ENCODE measurements at regions not wholly inside any gene's neighbourhood (a gene's known extent, or its start where the extent isn't known, plus 50 kb on each side); places are given as distances from the start of the nearest gene placed in this dataset.

GRCh38 chr10:22837771-22838170 is 90.1 kb upstream of the ARMC3 start:
- TF ChIP-seq POLR2A (IDR thresholded peaks at IDR 0.05), result no peak
- TF ChIP-seq CTCF (IDR thresholded peaks at IDR 0.05), result no peak
- no peak for TF ChIP-seq EP300 (IDR thresholded peaks at IDR 0.05)
- no peak for DNase-seq
- H3K4me1 ChIP-seq (ENCODE audit: insufficient read depth), result no peaks in the 10 kb centered on the region
- no peak overlapping the region for H3K27ac ChIP-seq
- no peaks in the 10 kb centered on the region for H3K36me3 ChIP-seq
- H3K27me3 ChIP-seq, result no peaks in the 10 kb centered on the region
- intact Hi-C loops (cut with DNase I), result no loop called here
- no peak overlapping the region for H3K4me3 ChIP-seq
- no peaks in the 10 kb centered on the region for H3K9me3 ChIP-seq
- WGBS, 3 donors, result 76 to 84% (median 79%) methylated on average over 1 of the region's 1 CpG

GRCh38 chr10:22837351-22837750 is 90.5 kb upstream of the ARMC3 start:
- intact Hi-C loops (cut with DNase I), result no loop called here
- 76 to 86% (median 78%) methylated on average over 7 of the region's 7 CpGs for WGBS, 3 donors
- TF ChIP-seq CTCF (IDR thresholded peaks at IDR 0.05) (no peak), EP300 (IDR thresholded peaks at IDR 0.05) (no peak), POLR2A (IDR thresholded peaks at IDR 0.05) (no peak)
- Histone ChIP-seq H3K27ac (no peak overlapping the region), H3K36me3 (no peaks in the 10 kb centered on the region), H3K27me3 (no peaks in the 10 kb centered on the region), H3K9me3 (no peaks in the 10 kb centered on the region), H3K4me3 (no peak overlapping the region), H3K4me1 (ENCODE audit: insufficient read depth) (no peaks in the 10 kb centered on the region)
- DNase-seq, result no peak

GRCh38 chr10:22834471-22834870 is 93.4 kb upstream of the ARMC3 start:
- Histone ChIP-seq H3K36me3 (no peaks in the 10 kb centered on the region), H3K27me3 (no peaks in the 10 kb centered on the region), H3K9me3 (no peaks in the 10 kb centered on the region), H3K4me3 (no peak overlapping the region), H3K27ac (no peak overlapping the region), H3K4me1 (ENCODE audit: insufficient read depth) (no peaks in the 10 kb centered on the region)
- TF ChIP-seq EP300 (IDR thresholded peaks at IDR 0.05) (no peak), POLR2A (IDR thresholded peaks at IDR 0.05) (no peak), CTCF (IDR thresholded peaks at IDR 0.05) (no peak)
- intact Hi-C loops (cut with DNase I), result no loop called here
- WGBS, 3 donors, result 72 to 85% (median 73%) methylated on average over 3 of the region's 3 CpGs
- DNase-seq, result no peak

- Histone ChIP-seq H3K27me3 (no peaks in the 10 kb centered on the region), H3K4me1 (ENCODE audit: insufficient read depth) (no peaks in the 10 kb centered on the region), H3K36me3 (no peaks in the 10 kb centered on the region), H3K27ac (no peak overlapping the region), H3K4me3 (no peak overlapping the region), H3K9me3 (no peaks in the 10 kb centered on the region)
- intact Hi-C loops (cut with DNase I), result no loop called here
- TF ChIP-seq EP300 (IDR thresholded peaks at IDR 0.05) (no peak), CTCF (IDR thresholded peaks at IDR 0.05) (no peak), POLR2A (IDR thresholded peaks at IDR 0.05) (no peak)
- DNase-seq, result no peak
- 23 to 52% (median 35%) methylated on average over 1 of the region's 1 CpG for WGBS, 3 donors
These were observed 94.1 kb upstream of the ARMC3 start for GRCh38 chr10:22833781-22834180.

GRCh38 chr10:22833353-22833752 is 94.5 kb upstream of the ARMC3 start:
- intact Hi-C loops (cut with DNase I), result no loop called here
- H3K36me3 ChIP-seq, result no peaks in the 10 kb centered on the region

More at GRCh38 chr10:22833353-22833752, 94.5 kb upstream of the ARMC3 start:
- TF ChIP-seq CTCF (IDR thresholded peaks at IDR 0.05), result no peak
- TF ChIP-seq POLR2A (IDR thresholded peaks at IDR 0.05), result no peak
- no peak for TF ChIP-seq EP300 (IDR thresholded peaks at IDR 0.05)
- H3K27me3 ChIP-seq, result no peaks in the 10 kb centered on the region
- no peak overlapping the region for H3K4me3 ChIP-seq
- 92 to 97% (median 95%) methylated on average over 5 of the region's 5 CpGs for WGBS, 3 donors
- no peak for DNase-seq
- no peak overlapping the region for H3K27ac ChIP-seq
- no peaks in the 10 kb centered on the region for H3K9me3 ChIP-seq
- no peaks in the 10 kb centered on the region for H3K4me1 ChIP-seq (ENCODE audit: insufficient read depth)
